Liver (tissue), 8 donors: ENCODE measurements at regions not wholly inside any gene's neighbourhood (a gene's known extent, or its start where the extent isn't known, plus 50 kb on each side); places are given as distances from the start of the nearest gene placed in this dataset.

Experiments used
- DNase-seq: peaks from one replicate; pipeline ENCODE4 v3.0.0-alpha.2; 2017; ENCODE audit warnings: low spot score
- H3K27ac ChIP-seq, 2 donors: one replicate each; pipeline ENCODE4 v1.7.0; 2013; ENCODE audit warnings: inconsistent platforms in 2 of 2, low read length in 2 of 2, control low read depth in 1 of 2, low read depth in 1 of 2, mild to moderate bottlenecking in 1 of 2
- H3K27me3 ChIP-seq, 4 donors: one replicate each; pipeline versions ENCODE4 v1.6.1 to v1.7.0; 2013; ENCODE audit warnings: low read length in 3 of 4, inconsistent platforms in 1 of 4, mild to moderate bottlenecking in 1 of 4, moderate library complexity in 1 of 4; ENCODE audit not compliant: control insufficient read depth in 4 of 4, insufficient read depth in 4 of 4
- H3K36me3 ChIP-seq, 4 donors: one replicate each; pipeline versions ENCODE4 v1.6.1 to v1.7.0; 2013; ENCODE audit warnings: low read length in 3 of 4, mild to moderate bottlenecking in 3 of 4, low read depth in 1 of 4, moderate library complexity in 1 of 4; ENCODE audit not compliant: control insufficient read depth in 4 of 4, insufficient read depth in 3 of 4
- H3K4me1 ChIP-seq, 4 donors: one replicate each; pipeline versions ENCODE4 v1.6.1 to v1.7.0; 2013; ENCODE audit warnings: low read length in 3 of 4, mild to moderate bottlenecking in 3 of 4, moderate library complexity in 1 of 4; ENCODE audit not compliant: control insufficient read depth in 4 of 4, insufficient read depth in 4 of 4
- H3K4me3 ChIP-seq, 3 donors: one replicate each; pipeline versions ENCODE4 v1.6.1 to v1.7.0; 2013; ENCODE audit warnings: low read length in 3 of 3, control low read depth in 1 of 3, low read depth in 1 of 3, mild to moderate bottlenecking in 1 of 3
- H3K9ac ChIP-seq, 2 donors: one replicate each; pipeline ENCODE4 v1.7.0; 2013; ENCODE audit warnings: low read length in 2 of 2, mild to moderate bottlenecking in 2 of 2, moderate library complexity in 2 of 2, control low read depth in 1 of 2, low read depth in 1 of 2
- H3K9me3 ChIP-seq, 4 donors: one replicate each; pipeline versions ENCODE4 v1.6.1 to v1.7.0; 2013; ENCODE audit warnings: low read length in 3 of 4; ENCODE audit not compliant: control insufficient read depth in 4 of 4
- EGR1 ChIP-seq, 2 donors: IDR thresholded peaks; 2 replicates each; pipeline ENCODE4 v1.6.1; 2016 to 2018; ENCODE audit warnings: antibody characterized with exemption in 2 of 2, low read depth in 2 of 2
- FOXA1 ChIP-seq: IDR thresholded peaks from 2 replicates; pipeline ENCODE4 v1.6.1; 2016; ENCODE audit warnings: antibody characterized with exemption
- GABPA ChIP-seq, 2 donors: IDR thresholded peaks in 1 of 2; conservative IDR thresholded peaks in 1 of 2; 2 replicates each; pipeline ENCODE4 v1.6.1; 2016; ENCODE audit warnings: antibody characterized with exemption in 2 of 2, mild to moderate bottlenecking in 1 of 2, moderate library complexity in 1 of 2
- HNF4A ChIP-seq, 2 donors: conservative IDR thresholded peaks; 2 replicates each; pipeline ENCODE4 v1.6.1; 2016; ENCODE audit warnings: antibody characterized with exemption in 2 of 2, mild to moderate bottlenecking in 2 of 2
- JUND ChIP-seq, 2 donors: IDR thresholded peaks; 2 replicates each; pipeline ENCODE4 v1.6.1; 2016; ENCODE audit warnings: antibody characterized with exemption in 2 of 2
- NR2F2 ChIP-seq: IDR thresholded peaks from 2 replicates; pipeline ENCODE4 v1.6.1; 2016; ENCODE audit warnings: antibody characterized with exemption
- RAD21 ChIP-seq, 2 donors: IDR thresholded peaks; 2 replicates each; pipeline ENCODE4 v1.6.1; 2016; ENCODE audit warnings: antibody characterized with exemption in 2 of 2, mild to moderate bottlenecking in 2 of 2
- TAF1 ChIP-seq: conservative IDR thresholded peaks from 2 replicates; pipeline ENCODE4 v1.6.1; 2016; ENCODE audit warnings: antibody characterized with exemption, mild to moderate bottlenecking
- YY1 ChIP-seq: IDR thresholded peaks from 2 replicates; pipeline ENCODE4 v1.6.1; 2016; ENCODE audit warnings: antibody characterized with exemption, mild to moderate bottlenecking
- WGBS: extraction: QIAGEN DNeasy Blood & Tissue Kit; methylation state at CpG from one replicate; pipeline ENCODE4 v1.1.7; 2013; 5-methylcytosine and 5-hydroxymethylcytosine counted together
- TF ChIP-seq, protein P1 (sequence below): IDR thresholded peaks from 2 replicates; pipeline ENCODE4 v1.6.1; 2016; ENCODE audit warnings: antibody characterized with exemption
- TF ChIP-seq, protein P2 (sequence below): IDR thresholded peaks from 2 replicates; pipeline ENCODE4 v1.6.1; 2016; ENCODE audit warnings: antibody characterized with exemption
- TF ChIP-seq, protein P3 (sequence below): fragments of 150-350 bp; IDR thresholded peaks from 2 replicates; pipeline ENCODE4 v1.5.1; 2017; ENCODE audit warnings: improper control_type of control experiment, low read depth, low read length; ENCODE audit not compliant: missing input control
- TF ChIP-seq, protein P4 (sequence below): IDR thresholded peaks from 2 replicates; pipeline ENCODE4 v1.6.1; 2016; ENCODE audit warnings: antibody characterized with exemption
- donor health status: healthy.
- donor health status: healthy.
- donor health status: healthy.
- donor health status: healthy.
- donor health status: healthy.

DNA sequence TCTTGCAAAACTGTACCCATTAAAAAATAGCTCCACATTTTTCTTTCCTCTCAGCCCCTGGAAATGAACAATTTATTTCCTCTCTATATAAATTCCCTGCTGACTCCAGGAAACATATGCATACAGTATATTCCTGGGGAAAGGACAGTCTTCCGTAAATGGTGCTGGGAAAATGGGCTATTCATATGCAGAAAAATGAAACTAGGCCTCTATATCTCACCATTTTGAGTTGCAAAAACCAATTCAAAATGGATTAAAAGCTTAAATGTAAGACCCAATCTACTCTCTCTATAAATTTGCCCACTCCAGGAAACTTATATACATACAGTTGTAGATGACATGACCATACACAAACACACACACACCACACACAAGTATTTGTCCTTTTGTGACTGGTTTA lies 85.9 kb upstream of the GPR149 start (continued):
- TF ChIP-seq JUND (IDR thresholded peaks at IDR 0.05) (no peak), TAF1 (no peak)

DNA sequence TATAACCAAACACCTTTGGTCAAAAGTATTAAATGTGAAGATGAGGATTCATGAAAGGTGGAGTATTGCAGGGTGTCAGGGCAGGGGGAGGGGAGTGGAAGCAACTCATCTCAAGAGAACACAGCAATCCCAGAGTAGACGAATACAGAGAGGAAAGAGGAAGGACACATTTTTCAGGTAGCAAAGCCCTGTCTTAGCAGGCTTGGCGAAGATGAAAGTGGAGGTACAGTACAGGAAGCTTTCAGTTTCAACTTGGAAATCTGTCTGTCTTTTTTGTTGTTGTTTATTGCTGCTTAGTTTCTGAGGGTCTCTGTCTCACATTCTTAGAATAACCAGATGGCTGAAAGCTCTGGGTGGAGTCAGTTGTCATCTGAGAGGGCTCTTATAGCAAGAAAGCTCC lies 80.8 kb upstream of the GPR149 start:
- WGBS, result 60% methylated on average over 2 of the region's 2 CpGs
- H3K9ac ChIP-seq, result no peak overlapping the region
- no peaks in the 10 kb centered on the region for H3K27me3 ChIP-seq
- H3K4me1 ChIP-seq, result no peaks in the 10 kb centered on the region
- no peak overlapping the region for H3K27ac ChIP-seq
- no peaks in the 10 kb centered on the region for H3K36me3 ChIP-seq
- H3K4me3 ChIP-seq, result no peak overlapping the region
- DNase-seq, result no peak
- TF ChIP-seq, protein P1, sequence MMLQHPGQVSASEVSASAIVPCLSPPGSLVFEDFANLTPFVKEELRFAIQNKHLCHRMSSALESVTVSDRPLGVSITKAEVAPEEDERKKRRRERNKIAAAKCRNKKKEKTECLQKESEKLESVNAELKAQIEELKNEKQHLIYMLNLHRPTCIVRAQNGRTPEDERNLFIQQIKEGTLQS, result no peak
- H3K9me3 ChIP-seq, result peaks cover 0 to 3% (median 0%) of the 10 kb centered on the region in 4 donors

DNA sequence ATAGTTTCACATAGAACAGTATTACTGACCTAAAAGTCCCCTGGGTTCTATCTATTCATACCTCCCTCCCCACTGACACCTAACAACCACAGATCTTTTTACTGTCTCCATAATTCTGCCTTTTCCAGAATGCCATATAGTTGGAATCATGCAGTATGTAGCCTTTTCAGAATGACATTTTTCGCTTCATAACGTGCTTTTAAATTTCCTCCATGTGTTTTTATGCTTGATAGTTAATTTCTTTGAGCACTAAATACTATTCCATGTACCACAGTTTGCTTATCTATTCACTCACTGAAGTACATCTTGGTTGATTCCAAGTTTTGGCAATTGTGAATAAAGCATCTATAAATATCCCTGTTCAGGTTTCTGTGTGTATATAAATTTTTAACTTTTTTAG lies 77.7 kb upstream of the GPR149 start:
- H3K9ac ChIP-seq, result no peak overlapping the region
- H3K27me3 ChIP-seq, result no peaks in the 10 kb centered on the region
- no peak overlapping the region for H3K27ac ChIP-seq
- H3K9me3 ChIP-seq, result peaks cover 0 to 3% (median 0%) of the 10 kb centered on the region in 4 donors
- H3K4me3 ChIP-seq, result no peak overlapping the region
- 84% methylated on average over 2 of the region's 2 CpGs for WGBS
- TF ChIP-seq NR2F2 (no peak), FOXA1 (no peak), RAD21 (IDR thresholded peaks at IDR 0.05) (no peak), YY1 (no peak), GABPA (IDR thresholded peaks at IDR 0.05 in 1 of 2, conservative IDR thresholded peaks at IDR 0.05 in 1 of 2) (no peak), HNF4A (conservative IDR thresholded peaks at IDR 0.05) (no peak), EGR1 (IDR thresholded peaks at IDR 0.05; ENCODE audit: low read depth in 2 of 2) (no peak)
- TF ChIP-seq, protein P2, sequence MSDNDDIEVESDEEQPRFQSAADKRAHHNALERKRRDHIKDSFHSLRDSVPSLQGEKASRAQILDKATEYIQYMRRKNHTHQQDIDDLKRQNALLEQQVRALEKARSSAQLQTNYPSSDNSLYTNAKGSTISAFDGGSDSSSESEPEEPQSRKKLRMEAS, result no peak
- TF ChIP-seq, protein P1, result no peak
- TF ChIP-seq, protein P3, sequence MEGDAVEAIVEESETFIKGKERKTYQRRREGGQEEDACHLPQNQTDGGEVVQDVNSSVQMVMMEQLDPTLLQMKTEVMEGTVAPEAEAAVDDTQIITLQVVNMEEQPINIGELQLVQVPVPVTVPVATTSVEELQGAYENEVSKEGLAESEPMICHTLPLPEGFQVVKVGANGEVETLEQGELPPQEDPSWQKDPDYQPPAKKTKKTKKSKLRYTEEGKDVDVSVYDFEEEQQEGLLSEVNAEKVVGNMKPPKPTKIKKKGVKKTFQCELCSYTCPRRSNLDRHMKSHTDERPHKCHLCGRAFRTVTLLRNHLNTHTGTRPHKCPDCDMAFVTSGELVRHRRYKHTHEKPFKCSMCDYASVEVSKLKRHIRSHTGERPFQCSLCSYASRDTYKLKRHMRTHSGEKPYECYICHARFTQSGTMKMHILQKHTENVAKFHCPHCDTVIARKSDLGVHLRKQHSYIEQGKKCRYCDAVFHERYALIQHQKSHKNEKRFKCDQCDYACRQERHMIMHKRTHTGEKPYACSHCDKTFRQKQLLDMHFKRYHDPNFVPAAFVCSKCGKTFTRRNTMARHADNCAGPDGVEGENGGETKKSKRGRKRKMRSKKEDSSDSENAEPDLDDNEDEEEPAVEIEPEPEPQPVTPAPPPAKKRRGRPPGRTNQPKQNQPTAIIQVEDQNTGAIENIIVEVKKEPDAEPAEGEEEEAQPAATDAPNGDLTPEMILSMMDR, result no peak
- TF ChIP-seq, protein P4, sequence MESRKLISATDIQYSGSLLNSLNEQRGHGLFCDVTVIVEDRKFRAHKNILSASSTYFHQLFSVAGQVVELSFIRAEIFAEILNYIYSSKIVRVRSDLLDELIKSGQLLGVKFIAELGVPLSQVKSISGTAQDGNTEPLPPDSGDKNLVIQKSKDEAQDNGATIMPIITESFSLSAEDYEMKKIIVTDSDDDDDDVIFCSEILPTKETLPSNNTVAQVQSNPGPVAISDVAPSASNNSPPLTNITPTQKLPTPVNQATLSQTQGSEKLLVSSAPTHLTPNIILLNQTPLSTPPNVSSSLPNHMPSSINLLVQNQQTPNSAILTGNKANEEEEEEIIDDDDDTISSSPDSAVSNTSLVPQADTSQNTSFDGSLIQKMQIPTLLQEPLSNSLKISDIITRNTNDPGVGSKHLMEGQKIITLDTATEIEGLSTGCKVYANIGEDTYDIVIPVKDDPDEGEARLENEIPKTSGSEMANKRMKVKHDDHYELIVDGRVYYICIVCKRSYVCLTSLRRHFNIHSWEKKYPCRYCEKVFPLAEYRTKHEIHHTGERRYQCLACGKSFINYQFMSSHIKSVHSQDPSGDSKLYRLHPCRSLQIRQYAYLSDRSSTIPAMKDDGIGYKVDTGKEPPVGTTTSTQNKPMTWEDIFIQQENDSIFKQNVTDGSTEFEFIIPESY, result no peak
- no peak for DNase-seq
- H3K4me1 ChIP-seq, result no peaks in the 10 kb centered on the region
- no peaks in the 10 kb centered on the region for H3K36me3 ChIP-seq
